RWPE2 (cell line): ENCODE measurements at regions not wholly inside any gene's neighbourhood (a gene's known extent, or its start where the extent isn't known, plus 50 kb on each side); places are given as distances from the start of the nearest gene placed in this dataset.

Experiments
- ATAC-seq: fragments of 200-7000 bp; cut with Tn5 transposase; 3 replicates; pipeline ENCODE4 v1.9.1; 2021; ENCODE audit warnings: low read depth
- DNase-seq: peaks from one replicate; pipeline ENCODE4 v3.0.0-alpha.2; 2020; ENCODE audit warnings: low spot score
- H3K27ac ChIP-seq: fragments of 450-650 bp; 2 replicates; pipeline ENCODE4 v1.5.1; 2017; ENCODE audit warnings: mild to moderate bottlenecking; ENCODE audit not compliant: poor library complexity, severe bottlenecking
- H3K27me3 ChIP-seq: fragments of 250-450 bp; sonication (Bioruptor Pico); 2 replicates; pipeline ENCODE4 v1.5.1; 2021; ENCODE audit warnings: mild to moderate bottlenecking, moderate library complexity; ENCODE audit not compliant: insufficient read depth, poor library complexity, severe bottlenecking
- H3K36me3 ChIP-seq: fragments of 250-450 bp; sonication (Bioruptor Pico); 2 replicates; pipeline ENCODE4 v1.5.1; 2020; ENCODE audit warnings: low read depth, mild to moderate bottlenecking, moderate library complexity
- H3K4me1 ChIP-seq: fragments of 250-450 bp; sonication (Bioruptor Pico); 2 replicates; pipeline ENCODE4 v1.5.1; 2021; ENCODE audit warnings: mild to moderate bottlenecking, moderate library complexity; ENCODE audit not compliant: insufficient read depth, poor library complexity, severe bottlenecking
- H3K4me3 ChIP-seq: fragments of 250-450 bp; sonication (Bioruptor Pico); 2 replicates; pipeline ENCODE4 v1.5.1; 2021; ENCODE audit warnings: mild to moderate bottlenecking, moderate library complexity; ENCODE audit not compliant: severe bottlenecking
- H3K9me3 ChIP-seq: fragments of 250-450 bp; sonication (Bioruptor Pico); 2 replicates; pipeline ENCODE4 v1.5.1; 2021; ENCODE audit warnings: mild to moderate bottlenecking, moderate library complexity; ENCODE audit not compliant: severe bottlenecking
- TF ChIP-seq, protein P1 (sequence below): fragments of 450-650 bp; IDR thresholded peaks from one replicate; pipeline ENCODE4 v1.5.1; 2017; ENCODE audit warnings: mild to moderate bottlenecking, moderate library complexity; ENCODE audit not compliant: poor library complexity, severe bottlenecking

DNA sequence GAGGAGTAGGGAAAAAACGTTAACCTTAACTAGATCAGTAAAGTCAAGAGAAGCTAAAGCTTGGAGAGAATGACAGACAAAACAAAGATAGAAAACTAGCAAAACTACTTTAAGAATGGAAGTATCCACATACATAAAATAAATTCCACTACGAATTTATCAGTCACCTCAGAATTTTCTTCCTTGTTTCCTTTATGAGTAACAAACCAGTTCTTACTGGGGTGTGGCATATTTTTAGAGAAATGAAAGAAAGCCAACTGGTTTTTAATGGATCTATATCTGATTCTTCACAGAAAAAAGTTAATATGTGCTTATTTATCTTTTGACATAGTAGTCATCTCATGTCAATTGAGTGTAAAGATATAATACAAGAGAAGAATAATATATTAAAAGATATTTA, 2033.7 kb upstream of the CELF4 start:
- H3K36me3 ChIP-seq: no peaks in the 10 kb centered on the region
- no peak for DNase-seq
- TF ChIP-seq, protein P1, sequence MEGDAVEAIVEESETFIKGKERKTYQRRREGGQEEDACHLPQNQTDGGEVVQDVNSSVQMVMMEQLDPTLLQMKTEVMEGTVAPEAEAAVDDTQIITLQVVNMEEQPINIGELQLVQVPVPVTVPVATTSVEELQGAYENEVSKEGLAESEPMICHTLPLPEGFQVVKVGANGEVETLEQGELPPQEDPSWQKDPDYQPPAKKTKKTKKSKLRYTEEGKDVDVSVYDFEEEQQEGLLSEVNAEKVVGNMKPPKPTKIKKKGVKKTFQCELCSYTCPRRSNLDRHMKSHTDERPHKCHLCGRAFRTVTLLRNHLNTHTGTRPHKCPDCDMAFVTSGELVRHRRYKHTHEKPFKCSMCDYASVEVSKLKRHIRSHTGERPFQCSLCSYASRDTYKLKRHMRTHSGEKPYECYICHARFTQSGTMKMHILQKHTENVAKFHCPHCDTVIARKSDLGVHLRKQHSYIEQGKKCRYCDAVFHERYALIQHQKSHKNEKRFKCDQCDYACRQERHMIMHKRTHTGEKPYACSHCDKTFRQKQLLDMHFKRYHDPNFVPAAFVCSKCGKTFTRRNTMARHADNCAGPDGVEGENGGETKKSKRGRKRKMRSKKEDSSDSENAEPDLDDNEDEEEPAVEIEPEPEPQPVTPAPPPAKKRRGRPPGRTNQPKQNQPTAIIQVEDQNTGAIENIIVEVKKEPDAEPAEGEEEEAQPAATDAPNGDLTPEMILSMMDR: no peak
- H3K27ac ChIP-seq: no peak overlapping the region
- H3K4me1 ChIP-seq: peaks cover 7% of the 10 kb centered on the region
- H3K4me3 ChIP-seq: no peak overlapping the region
- no peaks in the 10 kb centered on the region for H3K27me3 ChIP-seq
- ATAC-seq: no peak
- H3K9me3 ChIP-seq: no peaks in the 10 kb centered on the region

DNA sequence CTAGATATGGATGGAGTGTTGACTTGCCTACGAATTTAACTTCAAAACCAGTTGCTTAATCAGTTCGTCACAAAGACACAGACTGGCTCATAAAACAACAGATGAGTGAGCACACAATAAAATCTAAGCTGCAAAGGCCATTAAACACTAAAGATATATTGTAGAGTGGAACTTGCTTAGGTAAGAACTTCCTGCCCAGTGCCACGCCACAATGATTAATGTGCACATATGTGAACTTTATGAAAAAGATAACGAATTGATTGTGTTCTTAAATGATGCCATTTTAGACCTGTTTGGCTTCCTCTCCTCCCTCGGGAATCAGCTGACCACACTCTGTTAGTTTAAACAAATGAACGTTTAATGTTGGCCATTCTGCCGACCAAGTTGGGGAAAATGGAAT, 2031.3 kb upstream of the CELF4 start:
- TF ChIP-seq, protein P1: no peak

DNA sequence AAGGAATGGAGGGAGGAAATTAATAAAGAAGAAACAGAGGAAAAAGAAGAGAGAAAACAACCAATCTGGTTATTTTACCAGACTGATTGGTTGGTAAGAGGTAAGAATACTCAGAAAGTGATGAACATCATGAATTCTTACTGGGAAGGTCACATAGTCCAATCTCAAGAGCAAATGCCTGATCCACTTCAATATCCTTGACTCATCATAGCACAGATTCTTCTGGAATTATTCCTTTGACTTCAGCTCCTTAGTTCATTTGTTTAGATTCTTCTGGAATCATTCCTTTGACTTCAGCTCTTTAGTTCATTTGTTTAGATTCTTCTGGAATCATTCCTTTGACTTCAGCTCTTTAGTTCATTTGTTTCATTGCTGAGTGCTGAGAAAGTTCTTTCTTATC, 2030.6 kb upstream of the CELF4 start:
- H3K4me3 ChIP-seq: no peak overlapping the region
- no peaks in the 10 kb centered on the region for H3K9me3 ChIP-seq
- DNase-seq (no peak), ATAC-seq (no peak)
- TF ChIP-seq, protein P1: no peak
- H3K27me3 ChIP-seq: no peaks in the 10 kb centered on the region
- H3K4me1 ChIP-seq: peaks cover 7% of the 10 kb centered on the region
- no peaks in the 10 kb centered on the region for H3K36me3 ChIP-seq
- no peak overlapping the region for H3K27ac ChIP-seq

More for the DNA sequence above, 2031.3 kb upstream of the CELF4 start:
- Histone ChIP-seq H3K27ac (no peak overlapping the region), H3K36me3 (no peaks in the 10 kb centered on the region), H3K4me1 (peaks cover 7% of the 10 kb centered on the region), H3K9me3 (no peaks in the 10 kb centered on the region), H3K4me3 (no peak overlapping the region), H3K27me3 (no peaks in the 10 kb centered on the region)
- no peak for DNase-seq
- no peak for ATAC-seq

DNA sequence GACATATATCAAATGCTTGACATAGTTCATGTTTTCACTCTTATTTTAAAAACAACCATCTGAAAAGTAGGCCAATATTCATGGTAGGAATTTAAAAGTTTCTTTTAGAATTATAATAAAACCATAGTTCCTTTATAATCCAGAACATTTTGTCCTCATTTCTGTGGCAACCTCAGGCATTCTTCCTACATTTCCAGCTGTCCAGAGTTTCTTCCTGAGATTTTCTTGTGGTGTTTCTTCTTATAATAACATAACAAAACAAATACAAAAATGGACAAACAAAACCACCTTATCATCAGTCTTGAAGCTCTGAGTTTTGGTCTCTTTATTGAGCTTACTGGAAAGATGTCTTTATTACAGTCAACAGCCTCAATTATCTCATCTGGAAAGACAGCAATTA, 2028.6 kb upstream of the CELF4 start:
- Histone ChIP-seq H3K27me3 (no peaks in the 10 kb centered on the region), H3K4me3 (no peak overlapping the region), H3K27ac (no peak overlapping the region), H3K9me3 (no peaks in the 10 kb centered on the region), H3K4me1 (no peaks in the 10 kb centered on the region), H3K36me3 (no peaks in the 10 kb centered on the region)
- no peak for DNase-seq
- ATAC-seq: no peak
- TF ChIP-seq, protein P1: no peak

DNA sequence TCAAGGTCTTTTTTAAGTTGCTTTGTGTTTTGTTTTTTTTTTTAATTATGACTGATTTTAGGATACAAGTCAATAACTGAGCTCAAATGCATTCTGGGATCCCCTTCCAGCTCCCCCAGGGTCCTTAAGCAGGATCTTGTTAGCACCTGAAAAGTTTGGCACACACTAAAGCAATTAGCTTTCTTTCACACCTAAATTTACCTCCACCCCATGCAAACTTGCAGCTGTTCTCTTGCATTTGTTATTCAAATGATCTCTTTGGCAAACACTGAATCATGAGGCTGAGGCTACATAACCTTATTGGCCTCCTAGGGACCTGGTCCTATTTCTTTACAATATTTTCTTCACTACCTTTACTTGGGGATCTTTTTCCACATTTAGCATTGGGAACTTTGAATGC, 2026.1 kb upstream of the CELF4 start:
- Histone ChIP-seq H3K36me3 (0 out of 2 replicates have a peak, but pooled peaks cover 3% of the 10 kb centered on the region), H3K4me3 (no peak overlapping the region), H3K9me3 (no peaks in the 10 kb centered on the region), H3K27me3 (no peaks in the 10 kb centered on the region), H3K4me1 (no peaks in the 10 kb centered on the region), H3K27ac (no peak overlapping the region)
- no peak for ATAC-seq
- TF ChIP-seq, protein P1: no peak
- DNase-seq: no peak
